ENCODE measurements at regions not wholly inside any gene's neighbourhood (a gene's known extent, or its start where the extent isn't known, plus 50 kb on each side); places are given as distances from the start of the nearest gene placed in this dataset.

DNA sequence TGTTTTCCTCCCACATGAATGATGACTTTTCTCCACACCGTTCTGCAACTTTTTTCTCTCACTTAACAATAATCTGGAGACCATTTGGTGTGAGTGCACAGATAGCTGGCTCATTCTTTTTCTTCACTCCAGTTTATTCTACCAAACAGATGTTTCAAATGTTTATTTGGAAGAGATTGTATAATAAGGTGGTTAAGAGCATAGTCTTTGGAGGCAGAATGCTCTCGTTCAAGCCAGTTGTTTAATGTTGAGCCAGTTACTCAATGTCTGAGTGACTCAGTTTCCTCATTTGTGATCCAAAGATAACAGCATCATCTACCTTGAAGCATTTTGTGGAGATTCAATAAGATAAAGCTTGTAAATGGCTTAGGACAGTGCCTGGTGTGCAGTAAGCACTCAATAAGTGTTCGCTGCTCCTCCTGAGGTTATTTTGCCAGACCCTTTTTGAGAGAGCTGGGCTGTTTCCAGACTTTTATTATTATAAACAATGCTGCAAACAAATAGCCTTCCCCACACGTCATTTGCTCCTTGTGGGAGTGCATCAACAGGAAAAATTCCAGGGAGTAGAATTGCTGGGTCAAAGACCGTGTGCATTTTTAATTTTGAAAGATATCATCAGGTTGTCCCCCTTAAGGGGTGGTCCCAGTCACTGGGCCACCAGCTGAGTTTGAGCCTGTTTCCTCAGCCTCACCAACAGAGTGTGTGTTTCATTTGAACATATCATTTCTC is 70.6 kb downstream of the VEGFA start:
- no peak for TF ChIP-seq POLR2AphosphoS5 (IDR thresholded peaks at IDR 0.05)
- TF ChIP-seq, protein P1, sequence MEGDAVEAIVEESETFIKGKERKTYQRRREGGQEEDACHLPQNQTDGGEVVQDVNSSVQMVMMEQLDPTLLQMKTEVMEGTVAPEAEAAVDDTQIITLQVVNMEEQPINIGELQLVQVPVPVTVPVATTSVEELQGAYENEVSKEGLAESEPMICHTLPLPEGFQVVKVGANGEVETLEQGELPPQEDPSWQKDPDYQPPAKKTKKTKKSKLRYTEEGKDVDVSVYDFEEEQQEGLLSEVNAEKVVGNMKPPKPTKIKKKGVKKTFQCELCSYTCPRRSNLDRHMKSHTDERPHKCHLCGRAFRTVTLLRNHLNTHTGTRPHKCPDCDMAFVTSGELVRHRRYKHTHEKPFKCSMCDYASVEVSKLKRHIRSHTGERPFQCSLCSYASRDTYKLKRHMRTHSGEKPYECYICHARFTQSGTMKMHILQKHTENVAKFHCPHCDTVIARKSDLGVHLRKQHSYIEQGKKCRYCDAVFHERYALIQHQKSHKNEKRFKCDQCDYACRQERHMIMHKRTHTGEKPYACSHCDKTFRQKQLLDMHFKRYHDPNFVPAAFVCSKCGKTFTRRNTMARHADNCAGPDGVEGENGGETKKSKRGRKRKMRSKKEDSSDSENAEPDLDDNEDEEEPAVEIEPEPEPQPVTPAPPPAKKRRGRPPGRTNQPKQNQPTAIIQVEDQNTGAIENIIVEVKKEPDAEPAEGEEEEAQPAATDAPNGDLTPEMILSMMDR (IDR thresholded peaks at IDR 0.05) = no peak

All from prostate gland (tissue), 2 donors.